Tibial nerve (tissue), 4 donors: ENCODE measurements at regions not wholly inside any gene's neighbourhood (a gene's known extent, or its start where the extent isn't known, plus 50 kb on each side); places are given as distances from the start of the nearest gene placed in this dataset.

Experiments
- DNase-seq, 2 donors: peaks; one replicate each; pipeline ENCODE4 v3.0.0-alpha.2; 2019; ENCODE audit warnings: low spot score in 2 of 2
- H3K27ac ChIP-seq, 4 donors: fragments of 200-600 bp; sonication (generic) in 3 of 4; one replicate each; pipeline ENCODE4 v1.5.1; 2017 to 2019; ENCODE audit warnings: mild to moderate bottlenecking in 1 of 4
- H3K27me3 ChIP-seq, 2 donors: fragments of 200-600 bp; sonication (generic) in 1 of 2; one replicate each; pipeline versions ENCODE4 v1.5.1 to v1.6.0; 2017 to 2019
- H3K36me3 ChIP-seq, 3 donors: fragments of 200-600 bp; sonication (generic); one replicate each; pipeline ENCODE4 v1.5.1; 2018 to 2019
- H3K4me1 ChIP-seq, 4 donors: fragments of 200-600 bp; sonication (generic) in 3 of 4; one replicate each; pipeline ENCODE4 v1.5.1; 2017 to 2019
- H3K4me3 ChIP-seq, 4 donors: fragments of 200-600 bp; sonication (generic) in 3 of 4; one replicate each; pipeline ENCODE4 v1.5.1; 2017 to 2019; ENCODE audit warnings: mild to moderate bottlenecking in 1 of 4, moderate library complexity in 1 of 4
- H3K9me3 ChIP-seq, 4 donors: fragments of 200-600 bp; sonication (generic) in 3 of 4; one replicate each; pipeline ENCODE4 v1.5.1; 2017 to 2019
- CTCF ChIP-seq, 5 experiments: fragments of 200-600 bp in 3 of 5; fragments of 450-650 bp in 2 of 5; sonication (generic) in 3 of 5; IDR thresholded peaks; one replicate each; pipeline ENCODE4 v1.5.1; 2016 to 2019; ENCODE audit warnings: antibody characterized with exemption in 5 of 5, mild to moderate bottlenecking in 3 of 5, moderate library complexity in 2 of 5
- EP300 ChIP-seq, 2 donors: sonication (generic); formaldehyde crosslinking; IDR thresholded peaks; one replicate each; pipeline ENCODE4 v1.6.1; 2017; ENCODE audit warnings: antibody characterized with exemption in 2 of 2, mild to moderate bottlenecking in 1 of 2
- POLR2A ChIP-seq, 2 donors: fragments of 450-650 bp; IDR thresholded peaks; one replicate each; pipeline ENCODE4 v1.6.1; 2017; ENCODE audit warnings: antibody characterized with exemption in 2 of 2, mild to moderate bottlenecking in 2 of 2, moderate library complexity in 2 of 2
- WGBS, 2 donors: methylation state at CpG; one replicate each; pipeline ENCODE4 v1.1.5; 2018; 5-methylcytosine and 5-hydroxymethylcytosine counted together

GRCh38 chr3:56974247-56974930, 86.1 kb upstream of the SPATA12 start:
- H3K27ac ChIP-seq, result peak overlapping the region in 1 of 4 donors; percentile 80
- WGBS, 2 donors, result 52 to 59% methylated on average over 9 of the region's 9 CpGs
- no peaks in the 10 kb centered on the region for H3K27me3 ChIP-seq
- TF ChIP-seq EP300 (IDR thresholded peaks at IDR 0.05) (peak in 1 of 2 donors; percentile 57), POLR2A (IDR thresholded peaks at IDR 0.05) (no peak), CTCF (IDR thresholded peaks at IDR 0.05) (no peak)
- H3K36me3 ChIP-seq, result no peaks in the 10 kb centered on the region
- peaks cover 0 to 16% (median 1%) of the 10 kb centered on the region in 4 donors for H3K4me1 ChIP-seq
- no peak for DNase-seq
- H3K4me3 ChIP-seq, result no peak overlapping the region
- no peaks in the 10 kb centered on the region for H3K9me3 ChIP-seq

GRCh38 chr3:56971816-56972215, 88.6 kb upstream of the SPATA12 start:
- no peak for DNase-seq
- Histone ChIP-seq H3K36me3 (no peaks in the 10 kb centered on the region), H3K4me1 (peaks cover 0 to 5% (median 0%) of the 10 kb centered on the region in 4 donors), H3K27ac (no peak overlapping the region), H3K27me3 (no peaks in the 10 kb centered on the region), H3K9me3 (no peaks in the 10 kb centered on the region), H3K4me3 (no peak overlapping the region)
- no peak for TF ChIP-seq CTCF (IDR thresholded peaks at IDR 0.05)
- no peak for TF ChIP-seq EP300 (IDR thresholded peaks at IDR 0.05)
- no peak for TF ChIP-seq POLR2A (IDR thresholded peaks at IDR 0.05)
- WGBS, 2 donors, result 96% methylated on average over 4 of the region's 4 CpGs

- WGBS, 2 donors, result 88 to 93% methylated on average over 12 of the region's 12 CpGs
- H3K27me3 ChIP-seq, result no peaks in the 10 kb centered on the region
- no peaks in the 10 kb centered on the region for H3K36me3 ChIP-seq
- H3K4me1 ChIP-seq, result no peaks in the 10 kb centered on the region
- no peak overlapping the region for H3K4me3 ChIP-seq
- no peak for DNase-seq
- no peak overlapping the region for H3K27ac ChIP-seq
- no peaks in the 10 kb centered on the region for H3K9me3 ChIP-seq
- no peak for TF ChIP-seq EP300 (IDR thresholded peaks at IDR 0.05)
- TF ChIP-seq POLR2A (IDR thresholded peaks at IDR 0.05), result no peak
- TF ChIP-seq CTCF (IDR thresholded peaks at IDR 0.05), result no peak
Measured at GRCh38 chr3:56971261-56971660, 89.2 kb upstream of the SPATA12 start.

- Histone ChIP-seq H3K36me3 (no peaks in the 10 kb centered on the region), H3K4me1 (no peaks in the 10 kb centered on the region), H3K27me3 (no peaks in the 10 kb centered on the region), H3K4me3 (no peak overlapping the region), H3K27ac (no peak overlapping the region), H3K9me3 (no peaks in the 10 kb centered on the region)
- 71 to 76% methylated on average over 7 of the region's 7 CpGs for WGBS, 2 donors
- no peak for DNase-seq
- no peak for TF ChIP-seq EP300 (IDR thresholded peaks at IDR 0.05)
- no peak for TF ChIP-seq POLR2A (IDR thresholded peaks at IDR 0.05)
- TF ChIP-seq CTCF (IDR thresholded peaks at IDR 0.05), result no peak
Measured at GRCh38 chr3:56970461-56970879, 90.0 kb upstream of the SPATA12 start.

- no peak for TF ChIP-seq EP300 (IDR thresholded peaks at IDR 0.05)
- TF ChIP-seq POLR2A (IDR thresholded peaks at IDR 0.05), result no peak
- TF ChIP-seq CTCF (IDR thresholded peaks at IDR 0.05), result no peak
- Histone ChIP-seq H3K27me3 (no peaks in the 10 kb centered on the region), H3K27ac (no peak overlapping the region), H3K4me3 (no peak overlapping the region), H3K4me1 (no peaks in the 10 kb centered on the region), H3K36me3 (no peaks in the 10 kb centered on the region), H3K9me3 (peaks cover 0 to 2% (median 0%) of the 10 kb centered on the region in 4 donors)
- WGBS, 2 donors, result 60 to 86% methylated on average over 1 of the region's 1 CpG
- DNase-seq, result no peak
Measured at GRCh38 chr3:56969851-56970250, 90.6 kb upstream of the SPATA12 start.
